ENCODE measurements at regions not wholly inside any gene's neighbourhood (a gene's known extent, or its start where the extent isn't known, plus 50 kb on each side); places are given as distances from the start of the nearest gene placed in this dataset.
A peak's percentile ranks its signal among the peaks of the same experiment; 100 is the strongest.

DNA sequence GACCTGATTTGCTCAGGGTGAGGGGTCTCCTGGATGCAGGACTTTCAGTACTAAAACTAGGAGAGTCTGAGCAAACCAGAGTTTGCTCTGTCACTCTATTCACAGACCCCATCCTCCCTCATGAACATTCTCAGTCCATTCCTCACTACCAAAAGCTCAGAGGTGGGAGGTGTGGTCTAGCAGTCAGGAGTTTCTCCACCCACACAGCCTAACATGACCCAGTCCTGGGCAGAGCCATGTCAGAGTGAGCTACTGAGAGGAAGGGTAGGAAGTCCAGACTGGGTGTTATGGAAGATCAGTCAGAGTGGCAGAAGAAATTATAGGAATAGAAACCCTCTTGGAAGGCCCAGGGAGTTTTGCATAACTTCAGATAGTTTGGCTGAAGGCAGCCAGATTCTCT, 113.3 kb upstream of the GRAMD2B start:
- DNase-seq: no peak

DNA sequence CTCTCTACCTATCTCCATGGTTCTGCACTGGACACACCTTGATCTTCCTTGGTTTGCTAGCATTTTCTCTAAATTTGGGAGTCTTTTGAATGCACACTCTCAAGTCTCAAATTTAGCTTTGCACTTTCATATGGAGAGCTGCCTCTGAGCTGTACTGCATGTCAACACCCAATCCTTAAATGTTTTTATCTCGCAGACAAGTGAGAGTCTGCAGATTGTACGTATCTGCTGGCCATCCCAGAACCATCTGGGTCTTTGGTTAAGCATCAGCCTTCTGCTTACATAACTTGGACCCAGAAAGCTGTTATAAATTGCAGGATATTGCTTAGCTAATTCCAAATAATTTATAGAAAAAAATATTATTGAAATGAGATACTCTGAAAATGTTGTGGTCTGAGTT, 111.4 kb upstream of the GRAMD2B start:
- no peak for DNase-seq

DNA sequence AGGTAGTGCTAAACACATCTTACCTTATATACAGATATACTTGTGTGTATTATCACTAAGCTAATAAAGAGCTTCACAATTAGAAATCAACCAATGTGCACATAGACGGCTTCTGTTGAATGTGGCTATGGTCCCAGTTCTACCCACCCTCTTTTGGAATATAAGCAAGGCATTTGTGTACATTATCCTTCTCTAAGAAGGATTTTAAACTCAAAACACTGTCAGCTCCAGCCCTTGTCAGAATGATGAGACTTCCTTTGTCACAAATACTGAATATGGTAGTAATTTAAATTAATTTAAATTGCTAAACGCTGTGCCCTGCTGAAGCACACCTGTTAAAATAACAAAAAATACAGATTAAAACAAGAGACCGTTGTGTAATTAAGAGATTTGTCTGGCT, 107.9 kb upstream of the GRAMD2B start:
- DNase-seq: no peak

DNA sequence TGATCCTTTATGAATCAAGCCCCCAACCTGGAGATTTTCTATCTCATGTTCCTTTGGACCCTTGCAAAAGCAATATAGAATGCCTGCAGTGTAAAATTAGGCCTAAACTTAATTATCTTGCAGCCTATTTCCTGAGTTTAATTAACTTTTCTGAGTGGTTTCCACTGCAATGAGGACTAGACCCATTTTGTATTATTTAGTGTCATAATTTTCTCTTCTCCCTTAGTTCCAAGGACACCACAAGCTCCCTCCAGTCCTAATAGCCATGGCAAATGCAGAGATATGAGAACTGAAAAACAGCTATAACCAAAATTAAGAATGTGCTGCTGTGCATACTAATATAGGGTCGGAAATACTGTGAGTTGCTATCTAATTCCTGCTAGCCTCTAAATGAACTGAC, 90.9 kb upstream of the GRAMD2B start:
- no peak for DNase-seq

DNA sequence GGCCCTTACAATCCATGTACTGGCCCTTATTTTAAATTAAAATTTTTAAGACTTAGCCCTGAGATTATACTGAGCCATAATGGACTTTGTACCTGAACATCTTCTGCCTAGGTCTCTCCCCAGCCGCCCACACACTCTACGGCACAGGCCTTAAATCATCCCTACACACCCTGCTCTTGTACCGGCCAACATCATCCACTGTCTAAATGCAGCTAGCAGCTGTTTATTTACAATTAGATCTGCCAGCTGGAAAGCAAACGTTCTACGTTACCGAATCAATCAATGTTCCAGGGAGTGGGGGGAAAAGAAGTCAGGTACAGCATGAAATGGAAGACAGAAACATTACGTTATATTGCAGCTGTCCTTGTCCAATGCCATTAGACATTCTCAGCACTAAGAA, 88.4 kb upstream of the GRAMD2B start:
- no peak for DNase-seq

DNA sequence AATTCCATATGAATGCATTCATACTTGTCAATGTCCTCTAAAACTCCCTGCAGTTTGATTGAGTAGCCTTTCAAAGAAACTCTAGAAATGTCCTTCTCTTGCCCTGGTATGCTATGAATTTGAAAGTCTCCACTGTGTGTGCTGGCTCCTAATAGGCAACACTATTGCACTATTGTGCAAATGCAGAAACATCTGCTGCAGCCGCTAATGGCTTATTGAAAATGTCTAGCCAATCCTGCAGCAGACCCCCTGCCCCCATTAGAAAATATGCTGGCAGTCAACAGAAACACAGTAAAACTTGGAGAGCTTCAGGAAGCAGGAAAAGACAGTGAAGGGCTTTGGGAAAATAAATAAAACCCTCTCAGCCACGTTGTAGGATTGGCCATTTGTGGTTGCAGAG, 87.3 kb upstream of the GRAMD2B start:
- no peak for DNase-seq

DNA sequence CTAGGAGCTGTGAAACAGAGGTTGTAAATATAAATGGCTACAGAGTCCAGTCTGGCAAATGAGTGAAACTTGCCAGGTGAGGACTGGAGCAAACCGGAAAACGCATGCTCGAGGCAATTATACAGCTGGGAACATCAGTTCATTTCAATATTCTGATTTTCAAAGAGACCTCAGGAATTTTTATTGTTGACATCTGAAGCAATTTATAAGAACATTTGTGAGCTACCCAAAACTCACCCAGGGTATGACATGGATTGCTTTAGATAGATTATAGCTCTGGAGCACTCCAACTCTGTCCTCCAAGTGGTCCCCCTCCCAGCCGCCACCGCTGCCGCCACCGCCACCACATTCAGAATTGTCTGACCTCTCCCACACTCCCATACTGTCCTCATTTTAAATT, 84.6 kb upstream of the GRAMD2B start:
- DNase-seq: no peak

DNA sequence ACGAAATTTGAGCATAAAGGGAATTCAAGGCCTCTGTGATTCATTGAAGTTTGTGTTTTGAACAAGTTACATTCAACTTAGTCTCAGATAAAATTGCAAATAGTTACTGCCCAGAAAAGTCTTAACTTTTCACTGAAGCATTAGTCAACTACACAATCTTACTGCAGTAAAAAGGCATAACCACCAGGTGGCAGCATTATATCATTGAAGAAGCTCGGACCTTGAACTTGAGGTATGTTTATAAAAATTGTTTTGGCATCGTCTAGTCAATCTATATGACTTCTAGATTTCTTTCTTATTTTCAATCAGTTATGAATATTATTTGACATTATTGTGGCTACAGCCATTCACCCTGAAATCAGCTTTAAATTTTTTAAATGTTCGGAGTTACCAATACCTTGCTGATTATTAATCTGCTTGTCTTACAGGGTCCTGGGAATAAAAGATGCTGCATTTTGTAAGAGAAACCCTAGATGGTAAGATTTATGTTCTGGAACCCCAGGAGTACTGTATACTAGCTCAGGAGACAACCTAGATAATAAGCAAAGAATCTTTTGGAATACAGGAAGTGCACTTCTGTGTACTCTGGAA, 83.9 kb upstream of the GRAMD2B start:
- DNase-seq: peak in 1 of 2 experiments; percentile 69

DNA sequence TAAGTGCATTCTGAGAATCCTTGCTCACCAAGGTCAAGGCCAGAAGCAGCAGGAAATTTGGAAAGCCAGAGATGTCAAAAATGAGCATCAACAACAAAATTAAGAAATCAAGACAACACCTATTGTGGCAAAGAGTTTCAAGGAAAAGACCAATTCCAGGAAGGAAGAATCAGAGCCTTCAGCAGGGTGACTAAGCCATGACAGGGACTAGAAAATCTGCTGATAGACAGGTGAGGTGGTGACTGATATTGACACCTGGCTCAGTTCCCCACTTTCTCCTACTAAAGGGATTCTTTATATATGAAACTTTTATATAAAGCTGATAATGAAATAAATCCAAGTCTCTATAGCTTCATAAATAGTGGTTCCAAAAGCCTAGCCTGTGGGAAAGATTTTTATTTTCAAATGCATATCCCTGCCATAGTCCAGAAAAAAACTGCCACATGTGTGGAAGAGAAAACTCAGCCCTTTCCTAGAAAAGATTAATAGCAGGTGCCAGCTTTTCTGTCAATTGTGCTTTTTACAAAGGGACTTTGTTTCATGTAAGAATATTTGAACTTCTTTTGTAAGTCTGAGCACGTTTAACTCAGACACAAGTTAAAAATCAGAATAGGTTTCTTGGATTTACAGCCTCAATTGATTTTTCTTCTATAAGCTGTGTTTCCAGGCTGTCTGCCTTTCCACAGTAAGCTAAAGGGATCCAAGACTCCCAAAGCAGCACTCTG, 81.1 kb upstream of the GRAMD2B start:
- no peak for DNase-seq

DNA sequence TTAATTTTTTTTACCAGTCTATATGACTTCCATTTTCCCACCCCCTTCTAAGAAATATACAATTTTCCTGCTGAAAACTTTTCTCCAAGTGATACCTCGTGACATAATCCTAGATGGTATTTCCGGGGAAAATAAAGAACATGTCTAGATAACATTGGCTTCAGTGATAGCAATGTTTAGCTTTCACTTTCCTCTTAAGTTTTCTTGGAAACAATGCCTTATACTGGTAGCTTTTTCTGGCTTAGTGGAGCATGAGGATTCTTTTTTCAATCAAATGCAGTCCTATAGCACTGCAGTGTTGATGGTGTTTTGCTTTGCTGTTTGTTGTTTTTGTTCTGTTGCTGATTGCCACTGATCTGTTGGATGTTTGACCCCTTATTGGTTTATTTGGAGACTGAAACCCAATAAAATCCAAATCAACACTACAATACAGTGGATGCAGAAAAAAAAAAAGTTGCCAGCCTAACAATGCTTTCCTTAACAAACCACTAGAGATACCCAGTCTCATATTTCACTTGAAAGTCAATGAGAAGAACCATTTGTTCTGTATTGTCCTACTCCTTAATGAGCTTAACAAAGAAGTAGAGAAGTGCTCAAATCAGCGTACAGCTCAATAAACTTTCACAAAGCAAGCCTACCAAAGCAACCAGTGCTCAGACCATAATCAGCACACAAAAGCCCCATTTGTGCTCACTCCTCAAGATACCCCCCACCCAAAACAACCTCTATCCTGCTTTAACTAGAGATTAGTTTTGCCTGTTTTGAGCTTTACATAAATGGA, 74.2 kb upstream of the GRAMD2B start:
- no peak for DNase-seq

DNA sequence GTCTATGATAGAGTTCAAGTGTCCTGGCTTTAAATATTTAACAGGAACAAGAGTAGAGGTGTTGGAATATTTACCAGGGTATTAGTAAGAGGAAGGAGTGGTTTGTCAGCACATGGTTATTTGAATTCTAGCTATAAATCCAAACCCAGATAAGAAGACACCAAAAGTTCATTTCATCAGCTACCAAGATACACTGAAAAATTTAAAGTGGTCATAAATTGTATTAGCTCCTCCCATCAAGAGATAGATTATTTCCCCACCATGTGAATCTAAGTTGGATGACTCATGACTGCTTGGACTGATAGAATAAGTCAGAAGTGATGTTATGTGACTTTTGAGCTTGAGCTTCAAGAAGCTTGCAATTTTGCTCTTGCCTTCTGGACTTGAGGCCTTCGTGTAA, 72.1 kb upstream of the GRAMD2B start:
- DNase-seq: no peak

DNA sequence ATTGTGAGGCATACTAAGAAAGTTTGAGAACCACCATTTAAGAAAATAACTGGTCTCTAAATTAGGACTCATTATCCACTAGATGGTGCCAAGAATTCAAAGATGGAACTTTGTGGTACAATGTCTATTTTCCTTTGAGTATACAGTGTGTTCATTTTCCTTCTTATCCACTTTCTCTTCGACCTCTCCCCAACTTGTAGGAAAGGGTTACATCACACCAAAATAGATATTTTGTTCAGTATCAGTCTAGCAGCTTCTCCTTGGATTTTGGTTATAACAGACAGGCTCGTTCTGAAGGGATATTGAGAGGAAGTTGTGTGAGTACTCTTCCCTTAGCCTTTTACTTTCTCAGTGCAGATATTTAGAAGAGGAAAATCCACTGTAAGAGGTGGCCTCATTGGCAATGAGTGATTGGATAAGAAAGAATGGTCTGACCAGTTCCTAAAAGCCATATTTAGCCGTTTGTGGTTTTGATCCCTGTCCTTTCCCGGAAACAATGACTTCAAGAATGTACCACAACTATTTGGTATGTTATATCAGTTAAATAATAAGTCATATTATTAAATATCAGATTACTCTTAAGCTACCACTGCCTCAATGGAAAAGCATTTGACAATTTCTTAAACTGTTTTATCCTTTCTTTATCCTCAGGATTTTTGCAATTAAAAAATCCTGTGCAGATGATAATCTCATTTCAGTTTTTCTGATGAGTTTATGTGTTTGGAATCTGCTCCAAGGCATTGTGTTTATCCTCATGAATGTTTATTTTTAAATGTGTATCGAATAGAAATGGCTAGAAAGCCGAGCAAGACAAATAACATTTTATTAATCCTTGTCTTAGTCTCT, 69.0 kb upstream of the GRAMD2B start:
- DNase-seq: peak in 1 of 2 experiments; percentile 49

DNA sequence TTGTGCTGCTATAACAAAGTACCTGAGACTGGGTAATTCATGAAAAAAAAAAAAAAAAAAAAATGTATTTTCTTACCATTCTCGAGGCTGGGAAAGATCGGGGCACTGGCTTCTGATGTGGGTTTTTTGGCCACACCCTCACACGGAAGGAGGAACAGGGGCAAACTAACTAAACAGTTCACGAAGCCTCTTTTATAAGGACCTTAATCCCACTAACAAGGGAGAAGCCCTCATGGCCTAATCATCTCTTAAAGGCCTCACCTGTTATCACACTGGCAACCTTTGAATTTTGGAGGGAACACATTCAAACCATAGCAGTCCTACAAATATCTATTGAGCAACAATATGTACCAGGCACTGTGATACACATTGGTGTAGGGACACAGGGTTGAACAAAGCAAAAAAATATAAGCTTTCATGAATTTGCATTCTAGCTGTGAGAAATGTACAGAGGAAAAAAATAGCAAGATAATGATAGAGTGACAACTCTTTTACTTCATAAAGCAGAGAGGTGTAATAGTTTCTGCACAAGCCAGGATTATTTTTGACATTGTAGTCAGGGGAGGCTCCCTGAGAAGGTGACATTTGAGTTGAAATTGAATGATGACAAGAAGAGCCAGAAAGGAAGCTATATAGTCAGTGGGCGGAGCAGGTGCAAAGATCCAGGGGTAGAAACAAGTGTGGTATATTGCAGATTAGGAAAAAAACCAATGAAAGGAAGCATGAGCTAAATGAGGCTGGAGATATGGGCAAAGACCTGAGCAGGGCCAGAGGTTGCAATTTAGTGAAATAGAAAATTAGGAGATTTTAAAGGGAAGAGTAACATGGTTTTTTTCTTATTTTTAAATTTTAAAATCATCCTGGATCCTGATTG, 68.1 kb upstream of the GRAMD2B start:
- DNase-seq: no peak

DNA sequence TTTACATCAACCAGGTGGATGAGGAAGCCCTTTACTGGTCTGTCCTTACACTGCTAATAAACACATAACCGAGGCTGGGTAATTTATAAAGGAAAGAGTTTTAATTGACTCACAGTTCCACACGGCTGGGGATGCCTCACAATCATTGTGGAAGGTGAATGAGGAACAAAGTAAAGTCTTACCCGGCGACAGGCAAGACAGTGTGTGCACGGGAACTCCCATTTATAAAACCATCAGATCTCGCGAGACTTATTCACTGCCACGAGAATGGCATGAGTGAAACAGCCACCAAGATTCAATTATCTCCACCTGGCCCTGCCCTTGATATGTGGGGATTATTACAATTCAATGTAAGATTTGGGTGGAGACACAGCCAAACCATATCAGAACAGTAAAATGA, 67.3 kb upstream of the GRAMD2B start:
- no peak for DNase-seq

DNA sequence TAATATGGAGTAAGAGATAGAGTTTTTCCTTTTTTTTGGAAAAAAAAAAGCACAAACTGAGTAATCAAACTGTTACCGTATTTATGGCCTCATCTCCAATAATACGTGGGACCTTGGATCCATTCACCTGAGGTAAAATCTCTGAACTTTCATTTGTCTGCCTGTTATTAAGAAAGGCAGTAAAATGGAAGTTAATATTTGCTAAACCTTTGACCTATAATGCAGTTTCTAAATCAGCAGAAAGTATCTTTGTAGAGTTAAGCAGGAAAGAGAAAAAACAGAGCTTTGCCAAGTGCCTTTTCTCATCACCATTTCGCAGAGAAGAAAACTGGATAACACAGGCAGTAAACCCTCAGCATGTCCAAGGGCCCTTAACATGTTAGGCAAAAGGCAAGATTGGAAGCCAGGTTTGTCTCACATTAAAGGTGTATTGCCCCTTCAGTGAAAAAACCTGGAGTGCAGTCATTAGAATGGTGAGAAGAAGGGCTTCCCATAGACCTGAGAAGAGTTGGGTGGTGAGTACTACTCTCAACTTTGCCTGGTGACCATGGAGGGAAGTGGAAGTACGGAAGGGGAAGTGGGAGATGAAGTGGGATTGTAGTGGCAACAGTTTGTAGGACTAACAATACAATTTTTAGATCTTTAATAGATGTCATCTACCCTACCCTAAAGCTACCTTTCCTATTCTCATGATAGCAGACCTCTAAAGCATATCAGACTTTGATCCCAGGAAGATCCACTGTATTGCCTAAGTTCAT, 65.4 kb upstream of the GRAMD2B start:
- no peak for DNase-seq

DNA sequence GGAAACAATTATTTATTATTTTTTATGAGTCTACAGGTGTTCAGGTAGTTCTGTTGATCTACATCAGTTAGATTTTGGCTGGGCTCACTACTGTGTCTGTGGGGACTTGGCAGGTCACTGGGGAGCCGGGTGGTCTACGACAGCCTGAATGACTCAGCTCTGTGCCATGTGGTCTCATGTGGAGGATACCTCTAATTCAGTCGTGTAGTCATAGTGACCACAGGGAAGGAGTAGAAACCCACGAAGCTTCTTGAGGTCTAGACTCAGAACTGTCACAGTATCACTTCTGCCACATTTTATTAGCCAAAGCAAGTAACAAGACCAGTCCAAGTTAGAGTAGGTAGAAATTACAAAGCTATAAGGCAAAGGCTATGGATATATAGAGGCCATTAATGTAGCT, 64.7 kb upstream of the GRAMD2B start:
- no peak for DNase-seq

DNA sequence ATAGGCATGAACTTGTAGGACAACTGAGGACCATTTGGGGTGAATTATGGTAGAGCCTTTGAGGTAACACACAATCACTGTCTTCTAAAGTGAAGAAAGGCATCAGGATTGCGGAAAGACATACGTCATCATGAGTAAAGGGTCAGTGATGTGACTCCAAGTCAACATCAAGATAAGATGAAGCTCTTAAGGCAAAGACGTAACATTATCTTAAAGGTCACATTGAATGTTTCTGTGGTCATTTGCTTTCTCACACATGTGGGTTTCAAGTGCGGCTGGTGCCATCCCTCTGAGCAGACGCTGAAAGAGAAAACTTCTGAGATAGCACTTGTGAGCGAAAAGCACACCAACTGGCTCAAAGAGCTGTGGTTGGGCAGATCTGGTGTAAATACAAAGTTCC, 63.3 kb upstream of the GRAMD2B start:
- no peak for DNase-seq

DNA sequence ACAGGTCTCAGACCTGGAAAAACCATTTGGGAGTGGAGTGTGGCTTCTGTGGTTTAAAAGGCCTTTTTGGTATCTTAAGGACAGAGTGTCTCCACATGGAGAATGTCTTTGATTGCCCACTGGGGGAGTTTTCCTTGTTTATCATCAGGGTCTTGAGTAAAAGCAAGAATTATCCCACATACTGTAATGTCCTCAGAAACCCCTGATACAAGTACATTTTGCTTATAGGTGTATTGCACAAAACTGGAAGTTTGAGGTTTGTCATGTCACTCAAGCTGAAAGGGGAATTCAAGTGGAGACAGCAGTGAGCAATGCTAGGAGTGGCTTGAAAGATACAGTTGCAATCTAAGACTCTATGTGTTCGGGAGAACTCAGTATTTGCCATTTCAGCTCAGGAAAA, 62.7 kb upstream of the GRAMD2B start:
- no peak for DNase-seq

DNA sequence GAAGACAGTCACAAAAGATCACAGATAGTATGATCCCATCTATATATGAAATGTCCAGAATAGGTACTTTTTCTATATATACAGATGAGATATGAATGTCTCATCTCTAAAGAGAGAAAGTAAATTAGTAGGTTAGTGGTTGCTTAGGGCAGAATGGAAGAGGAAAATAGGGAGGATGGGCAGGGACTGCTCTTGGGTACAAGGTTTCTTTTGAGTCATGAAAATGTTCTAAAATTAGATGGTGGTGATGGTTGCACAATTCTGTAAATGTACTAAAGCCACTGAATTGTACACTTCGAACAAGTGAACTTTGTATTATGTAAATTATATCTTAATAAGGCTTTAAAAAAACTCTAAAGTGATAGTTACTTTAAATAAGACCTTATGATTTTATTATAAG, 59.6 kb upstream of the GRAMD2B start:
- DNase-seq: no peak

DNA sequence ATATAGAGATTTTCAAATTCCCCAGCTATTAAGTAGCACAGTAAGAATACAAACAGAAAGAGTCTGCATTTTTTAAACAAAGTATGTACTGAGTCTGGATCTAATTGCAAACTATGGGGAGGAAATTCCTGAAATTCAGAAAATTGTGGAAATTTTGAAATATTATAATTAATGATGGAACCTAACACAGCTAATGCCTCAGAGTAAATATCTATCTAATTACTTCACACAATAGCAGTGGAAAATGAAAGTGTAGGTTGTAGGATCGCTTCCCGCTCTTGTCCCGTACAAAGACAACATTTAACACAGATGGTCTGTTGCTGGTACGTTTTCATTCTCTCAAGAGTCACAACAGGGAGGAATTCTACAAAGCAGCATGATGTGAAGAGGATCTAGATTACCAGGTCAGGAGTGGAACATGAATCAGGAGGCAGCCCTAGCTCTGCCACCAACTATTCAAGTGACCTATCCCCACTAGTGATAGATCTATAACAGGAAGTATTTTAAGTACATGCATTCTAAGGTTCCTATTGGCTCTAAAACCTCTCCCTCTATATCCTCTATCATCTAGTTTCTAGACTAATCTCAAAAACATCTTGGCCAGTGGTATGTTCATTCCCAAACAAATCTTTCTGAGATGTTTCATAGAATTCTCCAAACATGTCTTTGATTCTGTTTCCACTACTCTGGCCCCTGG, 58.9 kb upstream of the GRAMD2B start:
- no peak for DNase-seq

Measured in SW 1271 (cell line).